Muscle layer of duodenum (tissue), 2 donors: ENCODE measurements at regions not wholly inside any gene's neighbourhood (a gene's known extent, or its start where the extent isn't known, plus 50 kb on each side); places are given as distances from the start of the nearest gene placed in this dataset.
"Not testable (repeated sequence)": the region's sequence is repeated elsewhere in the genome, so short reads cannot be mapped to it uniquely, and the experiment has no call there.

Experiments
- H3K27ac ChIP-seq: one replicate; pipeline ENCODE4 v1.7.0; 2013; ENCODE audit warnings: mild to moderate bottlenecking, low read length
- H3K27me3 ChIP-seq: one replicate; pipeline ENCODE4 v1.7.0; 2013; ENCODE audit warnings: low read depth, mild to moderate bottlenecking, control low read depth, low read length
- H3K36me3 ChIP-seq, 2 donors: one replicate each; pipeline ENCODE4 v1.7.0; 2013; ENCODE audit warnings: low read length in 2 of 2, control low read depth in 1 of 2, mild to moderate bottlenecking in 1 of 2; ENCODE audit not compliant: insufficient read depth in 2 of 2, control insufficient read depth in 1 of 2
- H3K4me1 ChIP-seq, 2 donors: one replicate each; pipeline ENCODE4 v1.7.0; 2013; ENCODE audit warnings: low read length in 2 of 2, mild to moderate bottlenecking in 2 of 2, control low read depth in 1 of 2, moderate library complexity in 1 of 2; ENCODE audit not compliant: insufficient read depth in 2 of 2, control insufficient read depth in 1 of 2
- H3K4me3 ChIP-seq, 2 donors: one replicate each; pipeline ENCODE4 v1.7.0; 2013; ENCODE audit warnings: low read length in 2 of 2, low read depth in 1 of 2, mild to moderate bottlenecking in 1 of 2
- H3K9me3 ChIP-seq, 2 donors: one replicate each; pipeline ENCODE4 v1.7.0; 2013; ENCODE audit warnings: low read length in 2 of 2, control low read depth in 1 of 2, mild to moderate bottlenecking in 1 of 2; ENCODE audit not compliant: control insufficient read depth in 1 of 2
- donor health status: healthy.

GRCh38 chr20:40274912-40275533 is 414.0 kb downstream of the MAFB start:
- H3K27ac ChIP-seq = no peak overlapping the region
- peaks cover 3 to 4% of the 10 kb centered on the region in 2 donors for H3K4me1 ChIP-seq
- H3K4me3 ChIP-seq = no peak overlapping the region
- no peaks in the 10 kb centered on the region for H3K36me3 ChIP-seq
- H3K27me3 ChIP-seq = no peaks in the 10 kb centered on the region
- no peaks in the 10 kb centered on the region for H3K9me3 ChIP-seq

GRCh38 chr20:40269274-40269673 is 419.8 kb downstream of the MAFB start:
- H3K36me3 ChIP-seq, H3K4me3 ChIP-seq, H3K27me3 ChIP-seq, H3K9me3 ChIP-seq, H3K27ac ChIP-seq, H3K4me1 ChIP-seq: not testable (repeated sequence)

DNA sequence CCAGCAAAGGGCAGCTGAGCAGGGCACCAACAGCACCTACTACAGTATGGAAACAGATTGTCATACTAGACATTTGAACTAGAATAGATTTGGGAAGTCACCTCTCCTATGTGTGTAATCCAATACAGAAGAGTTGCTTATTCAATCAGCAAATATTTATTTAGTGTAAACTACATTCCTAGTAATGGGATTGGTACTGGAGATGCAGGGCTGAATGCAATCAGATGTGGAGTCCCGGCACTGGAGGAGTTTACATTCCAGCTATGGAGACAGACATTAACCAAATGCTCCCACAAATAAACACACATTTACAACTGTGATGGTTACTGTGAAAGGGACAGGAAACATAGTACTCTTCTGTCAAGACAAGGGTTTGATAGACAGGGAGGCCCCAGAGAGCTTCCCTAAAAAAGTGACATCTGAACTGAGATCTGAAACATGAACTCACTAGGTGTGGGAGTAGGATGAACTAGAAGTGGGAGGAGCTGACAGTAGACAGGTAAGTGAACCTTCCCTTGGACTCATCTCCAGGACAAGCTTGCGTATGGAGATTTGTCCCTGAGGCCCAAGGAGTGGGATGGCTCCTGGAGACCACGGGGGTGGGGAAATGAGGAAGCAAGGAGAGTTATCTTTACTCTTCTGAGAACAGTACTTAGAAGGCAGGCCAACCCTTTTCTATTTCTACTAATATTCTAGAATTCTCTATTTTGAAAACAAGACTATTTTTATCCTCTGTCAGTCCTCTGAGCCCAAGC is 420.5 kb downstream of the MAFB start:
- H3K36me3 ChIP-seq = no peaks in the 10 kb centered on the region
- no peaks in the 10 kb centered on the region for H3K27me3 ChIP-seq
- H3K4me1 ChIP-seq = no peaks in the 10 kb centered on the region
- no peak overlapping the region for H3K27ac ChIP-seq
- no peaks in the 10 kb centered on the region for H3K9me3 ChIP-seq
- no peak overlapping the region for H3K4me3 ChIP-seq

- no peaks in the 10 kb centered on the region for H3K4me1 ChIP-seq
- H3K27ac ChIP-seq = no peak overlapping the region
- H3K27me3 ChIP-seq = no peaks in the 10 kb centered on the region
- no peaks in the 10 kb centered on the region for H3K36me3 ChIP-seq
- no peaks in the 10 kb centered on the region for H3K9me3 ChIP-seq
- no peak overlapping the region for H3K4me3 ChIP-seq
Observed at GRCh38 chr20:40265825-40266533, 423.1 kb downstream of the MAFB start.

DNA sequence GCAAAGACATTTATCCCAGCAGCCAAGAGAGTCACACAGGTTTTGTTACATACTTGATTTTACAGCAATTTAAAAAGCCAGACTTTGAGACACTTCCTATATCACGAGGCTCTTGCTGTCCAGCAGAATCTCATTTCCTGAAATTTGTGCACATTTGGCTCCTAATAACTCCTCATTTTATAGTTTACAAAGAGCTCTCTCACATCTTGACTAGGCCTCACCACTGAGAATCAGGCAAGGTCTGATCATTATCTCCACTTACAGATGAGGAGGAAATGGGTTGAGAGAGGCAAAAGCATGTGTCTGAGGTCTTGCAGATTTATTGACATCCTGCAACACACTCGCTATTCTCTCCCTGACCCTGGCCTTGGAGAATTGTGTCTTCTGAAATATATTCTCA is 426.8 kb downstream of the MAFB start:
- Histone ChIP-seq H3K4me3 (no peak overlapping the region), H3K4me1 (no peaks in the 10 kb centered on the region), H3K9me3 (no peaks in the 10 kb centered on the region), H3K36me3 (no peaks in the 10 kb centered on the region), H3K27me3 (no peaks in the 10 kb centered on the region), H3K27ac (no peak overlapping the region)

GRCh38 chr20:40258931-40259330 is 430.1 kb downstream of the MAFB start:
- H3K4me3 ChIP-seq = no peak overlapping the region
- no peaks in the 10 kb centered on the region for H3K27me3 ChIP-seq
- H3K27ac ChIP-seq = no peak overlapping the region
- no peaks in the 10 kb centered on the region for H3K36me3 ChIP-seq
- no peaks in the 10 kb centered on the region for H3K4me1 ChIP-seq
- H3K9me3 ChIP-seq = no peaks in the 10 kb centered on the region

DNA sequence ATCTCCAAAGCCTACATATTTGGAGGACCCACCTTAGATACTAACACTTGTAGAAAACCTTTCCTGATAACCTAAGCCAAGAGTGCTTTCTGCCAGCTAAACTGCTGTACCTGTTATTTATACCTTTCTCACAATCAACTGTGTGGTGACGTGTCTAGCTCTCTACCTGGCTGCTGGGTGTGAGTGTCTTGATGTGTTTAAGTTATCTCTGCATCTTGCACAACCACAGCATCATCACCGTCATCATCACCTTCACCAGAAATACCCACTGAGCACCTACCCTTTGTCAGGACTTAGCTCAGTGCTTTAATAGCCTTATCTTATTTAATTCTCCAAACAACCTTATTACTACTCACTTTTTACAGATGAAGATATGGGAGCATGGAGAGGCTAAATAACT is 431.3 kb downstream of the MAFB start:
- Histone ChIP-seq H3K27me3 (no peaks in the 10 kb centered on the region), H3K9me3 (no peaks in the 10 kb centered on the region), H3K27ac (no peak overlapping the region), H3K4me1 (no peaks in the 10 kb centered on the region), H3K4me3 (no peak overlapping the region), H3K36me3 (no peaks in the 10 kb centered on the region)

DNA sequence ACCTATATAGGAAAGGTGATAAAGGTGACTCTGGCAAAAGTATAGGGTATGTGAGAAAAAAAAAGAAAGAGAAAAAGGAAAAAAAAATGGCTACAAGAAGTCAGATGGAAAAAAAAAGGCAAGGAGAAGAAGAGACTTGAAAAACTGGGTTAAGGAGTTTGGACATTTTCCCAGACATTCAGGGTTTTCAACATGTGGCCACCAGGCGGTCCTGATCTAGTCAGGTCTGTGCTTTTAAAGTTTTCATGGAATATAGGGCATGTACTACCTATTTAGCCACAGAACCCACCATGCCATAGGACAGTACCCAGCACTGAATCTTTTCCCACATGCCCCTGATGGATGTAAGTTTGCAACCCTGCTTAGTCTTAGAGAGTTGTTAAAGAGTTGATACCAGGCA is 433.7 kb downstream of the MAFB start:
- peaks cover 0 to 3% of the 10 kb centered on the region in 2 donors for H3K9me3 ChIP-seq
- no peaks in the 10 kb centered on the region for H3K4me1 ChIP-seq
- H3K36me3 ChIP-seq = no peaks in the 10 kb centered on the region
- no peaks in the 10 kb centered on the region for H3K27me3 ChIP-seq
- H3K4me3 ChIP-seq = no peak overlapping the region
- no peak overlapping the region for H3K27ac ChIP-seq

DNA sequence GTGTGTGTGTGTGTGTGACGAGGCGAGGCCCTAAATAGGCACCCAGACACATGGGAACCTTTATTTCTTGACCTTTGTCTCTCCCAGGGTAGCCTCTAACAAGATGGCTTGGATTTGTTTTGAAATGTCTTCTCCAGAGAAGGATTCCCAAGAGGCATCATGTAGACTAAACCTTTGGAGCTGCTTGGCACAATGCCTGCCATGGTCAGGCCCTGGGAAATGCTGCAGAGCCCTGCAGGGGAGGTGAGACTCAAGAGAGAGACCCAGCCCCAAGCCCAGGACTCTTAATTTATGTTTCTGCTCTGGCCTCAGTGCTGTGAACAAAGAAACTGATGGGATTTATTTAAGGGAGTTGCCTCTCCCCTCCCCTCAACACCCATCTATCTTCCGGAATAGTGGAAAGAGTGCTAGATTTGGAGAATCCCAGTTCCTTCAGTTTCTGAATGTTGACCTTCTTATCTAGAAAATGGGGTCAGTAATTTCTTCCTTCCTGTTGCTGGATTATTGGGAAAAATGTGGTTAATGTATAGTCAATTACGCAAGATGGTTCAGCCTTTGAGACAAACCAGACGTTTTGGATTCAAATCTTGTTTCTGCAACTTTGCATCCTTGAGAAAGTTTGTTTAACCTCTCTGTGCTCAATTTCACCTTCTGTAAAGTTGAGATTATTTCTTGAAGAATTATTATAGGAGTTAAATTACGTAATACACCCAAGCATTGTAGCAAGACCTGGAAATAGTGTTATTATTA is 434.8 kb downstream of the MAFB start:
- H3K27me3 ChIP-seq = no peaks in the 10 kb centered on the region
- peaks cover 0 to 3% of the 10 kb centered on the region in 2 donors for H3K9me3 ChIP-seq
- no peak overlapping the region for H3K4me3 ChIP-seq
- H3K27ac ChIP-seq = no peak overlapping the region
- H3K36me3 ChIP-seq = no peaks in the 10 kb centered on the region
- H3K4me1 ChIP-seq = no peaks in the 10 kb centered on the region

GRCh38 chr20:40251284-40251932 is 437.6 kb downstream of the MAFB start:
- Histone ChIP-seq H3K27me3 (no peaks in the 10 kb centered on the region), H3K9me3 (peaks cover 0 to 3% of the 10 kb centered on the region in 2 donors), H3K36me3 (no peaks in the 10 kb centered on the region), H3K27ac (no peak overlapping the region), H3K4me3 (no peak overlapping the region), H3K4me1 (no peaks in the 10 kb centered on the region)

- no peak overlapping the region for H3K27ac ChIP-seq
- no peaks in the 10 kb centered on the region for H3K27me3 ChIP-seq
- H3K4me3 ChIP-seq = no peak overlapping the region
- H3K4me1 ChIP-seq = no peaks in the 10 kb centered on the region
- H3K9me3 ChIP-seq = peaks cover 0 to 3% of the 10 kb centered on the region in 2 donors
- no peaks in the 10 kb centered on the region for H3K36me3 ChIP-seq
Observed at GRCh38 chr20:40249805-40250204, 439.2 kb downstream of the MAFB start.
